GM18870 (cell line): ENCODE measurements at regions not wholly inside any gene's neighbourhood (a gene's known extent, or its start where the extent isn't known, plus 50 kb on each side); places are given as distances from the start of the nearest gene placed in this dataset.
"Not testable (repeated sequence)": the region's sequence is repeated elsewhere in the genome, so short reads cannot be mapped to it uniquely, and the experiment has no call there.

Experiments
- ATAC-seq: cut with Tn5 transposase; IDR thresholded peaks from one replicate; pipeline ENCODE4 v1.9.1; 2021; ENCODE audit warnings: moderate library complexity; ENCODE audit not compliant: unreplicated experiment

- ATAC-seq = no peak
These were observed 52.3 kb upstream of the COL5A2 start for GRCh38 chr2:189231719-189232323.

- ATAC-seq = peak; percentile 89
These were observed 53.3 kb upstream of the COL5A2 start for GRCh38 chr2:189232759-189233406.

- no peak for ATAC-seq
These were observed 54.0 kb upstream of the COL5A2 start for GRCh38 chr2:189233527-189233926.

GRCh38 chr2:189234991-189235390 lies 55.4 kb upstream of the COL5A2 start:
- ATAC-seq = no peak

GRCh38 chr2:189236066-189236465 lies 56.5 kb upstream of the COL5A2 start:
- ATAC-seq = no peak

- no peak for ATAC-seq
These were observed 59.3 kb upstream of the COL5A2 start for GRCh38 chr2:189238903-189239302.

- not testable (repeated sequence) for ATAC-seq
These were observed 64.3 kb upstream of the COL5A2 start for GRCh38 chr2:189243843-189244242.

- no peak for ATAC-seq
These were observed 67.7 kb upstream of the COL5A2 start for GRCh38 chr2:189247276-189247675.

- no peak for ATAC-seq
These were observed 68.6 kb upstream of the COL5A2 start for GRCh38 chr2:189248141-189248540.

- ATAC-seq = no peak
These were observed 69.6 kb upstream of the COL5A2 start for GRCh38 chr2:189249171-189249570.

- ATAC-seq = no peak
These were observed 70.3 kb upstream of the COL5A2 start for GRCh38 chr2:189249901-189250300.

GRCh38 chr2:189252991-189253675 lies 73.6 kb upstream of the COL5A2 start:
- ATAC-seq = no peak

- no peak for ATAC-seq
These were observed 74.3 kb upstream of the COL5A2 start for GRCh38 chr2:189253836-189254235.

- no peak for ATAC-seq
These were observed 74.8 kb upstream of the COL5A2 start for GRCh38 chr2:189254268-189254883.

- no peak for ATAC-seq
These were observed 76.2 kb upstream of the COL5A2 start for GRCh38 chr2:189255711-189256110.

- ATAC-seq = no peak
These were observed 79.2 kb upstream of the COL5A2 start for GRCh38 chr2:189258616-189259365.

- no peak for ATAC-seq
These were observed 80.8 kb upstream of the COL5A2 start for GRCh38 chr2:189260361-189260814.

- no peak for ATAC-seq
These were observed 81.9 kb upstream of the COL5A2 start for GRCh38 chr2:189261431-189261841.

- ATAC-seq = no peak
These were observed 82.4 kb upstream of the COL5A2 start for GRCh38 chr2:189261916-189262315.

- ATAC-seq = no peak
These were observed 86.2 kb upstream of the COL5A2 start for GRCh38 chr2:189265696-189266320.

- no peak for ATAC-seq
These were observed 87.9 kb upstream of the COL5A2 start for GRCh38 chr2:189267491-189267890.
